ENCODE measurements at regions not wholly inside any gene's neighbourhood (a gene's known extent, or its start where the extent isn't known, plus 50 kb on each side); places are given as distances from the start of the nearest gene placed in this dataset.

DNA sequence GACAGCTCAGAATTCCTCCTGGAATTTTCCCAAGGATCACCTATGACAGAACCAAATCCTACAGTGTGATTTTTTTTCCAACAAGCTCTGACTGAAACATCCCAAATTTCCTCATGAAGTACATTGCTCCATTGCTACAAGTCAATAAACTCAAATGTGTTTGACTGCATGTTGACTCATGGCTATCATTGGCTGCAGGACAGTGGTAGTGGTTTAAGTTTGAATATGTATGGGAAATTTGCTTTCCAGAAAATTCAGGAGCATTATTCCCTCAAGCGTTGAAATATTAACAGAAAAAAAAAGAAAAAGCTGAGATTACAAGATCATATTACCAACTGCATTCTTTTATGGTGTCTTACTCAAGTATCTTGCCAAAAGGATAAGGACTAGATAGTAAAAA lies 402.8 kb upstream of the DSEL start:
- Histone ChIP-seq H3K27me3 (ENCODE audit: insufficient read depth, low read depth) (no peaks in the 10 kb centered on the region), H3F3A (ENCODE audit: insufficient read depth, low read depth) (no peaks in the 10 kb centered on the region), H3K36me3 (ENCODE audit: low read depth) (no peaks in the 10 kb centered on the region), H3K79me2 (ENCODE audit: low read depth) (no peaks in the 10 kb centered on the region), H3K4me3 (no peak overlapping the region), H3K27ac (no peak overlapping the region), H3K9me2 (ENCODE audit: insufficient read depth) (no peaks in the 10 kb centered on the region), H2AFZ (no peak overlapping the region), H3K9me3 (ENCODE audit: insufficient read depth, low read depth) (no peaks in the 10 kb centered on the region), H3K4me1 (replicated peaks; ENCODE audit: insufficient read depth) (no peaks in the 10 kb centered on the region), H3K4me2 (no peak overlapping the region), H4K20me1 (ENCODE audit: insufficient read depth) (no peaks in the 10 kb centered on the region)
- CTCF ChIA-PET, result no interaction called here
- intact Hi-C loops (cut with micrococcal nuclease; ENCODE audit: unreplicated experiment), result no loop called here
- TF ChIP-seq, protein P1, sequence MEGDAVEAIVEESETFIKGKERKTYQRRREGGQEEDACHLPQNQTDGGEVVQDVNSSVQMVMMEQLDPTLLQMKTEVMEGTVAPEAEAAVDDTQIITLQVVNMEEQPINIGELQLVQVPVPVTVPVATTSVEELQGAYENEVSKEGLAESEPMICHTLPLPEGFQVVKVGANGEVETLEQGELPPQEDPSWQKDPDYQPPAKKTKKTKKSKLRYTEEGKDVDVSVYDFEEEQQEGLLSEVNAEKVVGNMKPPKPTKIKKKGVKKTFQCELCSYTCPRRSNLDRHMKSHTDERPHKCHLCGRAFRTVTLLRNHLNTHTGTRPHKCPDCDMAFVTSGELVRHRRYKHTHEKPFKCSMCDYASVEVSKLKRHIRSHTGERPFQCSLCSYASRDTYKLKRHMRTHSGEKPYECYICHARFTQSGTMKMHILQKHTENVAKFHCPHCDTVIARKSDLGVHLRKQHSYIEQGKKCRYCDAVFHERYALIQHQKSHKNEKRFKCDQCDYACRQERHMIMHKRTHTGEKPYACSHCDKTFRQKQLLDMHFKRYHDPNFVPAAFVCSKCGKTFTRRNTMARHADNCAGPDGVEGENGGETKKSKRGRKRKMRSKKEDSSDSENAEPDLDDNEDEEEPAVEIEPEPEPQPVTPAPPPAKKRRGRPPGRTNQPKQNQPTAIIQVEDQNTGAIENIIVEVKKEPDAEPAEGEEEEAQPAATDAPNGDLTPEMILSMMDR (conservative IDR thresholded peaks at IDR 0.05), result no peak
- no peak for TF ChIP-seq EZH2 (IDR thresholded peaks at IDR 0.05; ENCODE audit: low read depth)
- POLR2A ChIA-PET (ENCODE audit: unreplicated experiment), result interaction anchor here (0.6 kb wide), 1 partner anchor 140 kb away, joined by 5 read pairs; no protein-coding TSS in a partner anchor
- no peak for DNase-seq
- no TSS peak for BruUV-seq (replicated peaks)

DNA sequence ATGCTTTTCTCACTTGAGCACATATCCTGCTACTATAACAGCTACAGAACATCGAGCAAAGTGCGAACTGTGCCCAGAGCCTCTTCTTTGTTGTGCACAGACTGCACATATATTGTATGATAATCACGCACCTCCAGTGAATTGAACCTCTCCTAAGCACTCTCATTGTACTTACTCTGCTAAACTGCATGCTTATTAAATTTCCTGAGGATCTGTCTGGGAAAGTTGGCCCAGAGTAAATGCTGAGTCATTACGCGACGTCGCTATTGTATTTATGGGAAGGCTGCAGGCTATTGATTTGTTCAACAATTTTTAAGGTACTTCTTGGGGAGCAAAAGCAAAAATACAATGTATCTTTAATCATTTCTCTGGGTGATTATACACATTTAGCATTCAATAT lies 399.6 kb upstream of the DSEL start:
- H3K27ac ChIP-seq, result no peak overlapping the region
- H3K27me3 ChIP-seq (ENCODE audit: insufficient read depth, low read depth), result no peaks in the 10 kb centered on the region
- intact Hi-C loops (cut with micrococcal nuclease; ENCODE audit: unreplicated experiment), result no loop called here
- TF ChIP-seq EZH2 (IDR thresholded peaks at IDR 0.05; ENCODE audit: low read depth), result no peak
- TF ChIP-seq, protein P1 (conservative IDR thresholded peaks at IDR 0.05), result no peak
- H3K79me2 ChIP-seq (ENCODE audit: low read depth), result no peaks in the 10 kb centered on the region
- no peaks in the 10 kb centered on the region for H3K36me3 ChIP-seq (ENCODE audit: low read depth)
- no peak overlapping the region for H2AFZ ChIP-seq
- H3K9me2 ChIP-seq (ENCODE audit: insufficient read depth), result no peaks in the 10 kb centered on the region
- no peaks in the 10 kb centered on the region for H4K20me1 ChIP-seq (ENCODE audit: insufficient read depth)
- BruUV-seq (replicated peaks), result no TSS peak
- POLR2A ChIA-PET (ENCODE audit: unreplicated experiment), result no interaction called here
- no peaks in the 10 kb centered on the region for H3K4me1 ChIP-seq (replicated peaks; ENCODE audit: insufficient read depth)
- H3K4me2 ChIP-seq, result no peak overlapping the region
- CTCF ChIA-PET, result no interaction called here
- no peak overlapping the region for H3K4me3 ChIP-seq
- no peaks in the 10 kb centered on the region for H3K9me3 ChIP-seq (ENCODE audit: insufficient read depth, low read depth)
- no peak for DNase-seq
- H3F3A ChIP-seq (ENCODE audit: insufficient read depth, low read depth), result no peaks in the 10 kb centered on the region

DNA sequence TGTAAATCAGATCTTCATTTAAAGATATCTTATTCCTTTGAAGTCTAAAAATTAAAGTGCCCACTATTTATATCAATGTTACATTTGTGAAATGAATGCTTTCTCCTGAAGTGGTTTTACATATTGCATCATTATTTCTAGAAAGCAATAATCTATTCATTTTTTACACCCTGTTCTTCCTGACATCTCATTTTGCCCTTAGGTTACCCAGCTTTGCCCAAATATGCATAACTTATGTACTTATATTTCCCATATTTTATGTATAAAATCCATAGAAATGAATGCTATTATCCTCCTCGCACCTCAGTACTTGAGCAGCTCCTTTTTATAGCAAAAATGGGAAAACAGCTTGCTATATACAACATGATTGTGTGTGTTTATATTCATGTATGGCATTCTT lies 396.5 kb upstream of the DSEL start:
- intact Hi-C loops (cut with micrococcal nuclease; ENCODE audit: unreplicated experiment), result no loop called here
- no TSS peak for BruUV-seq (replicated peaks)
- no peaks in the 10 kb centered on the region for H4K20me1 ChIP-seq (ENCODE audit: insufficient read depth)
- H3K4me3 ChIP-seq, result no peak overlapping the region
- H3K27me3 ChIP-seq (ENCODE audit: insufficient read depth, low read depth), result no peaks in the 10 kb centered on the region
- no peak overlapping the region for H3K27ac ChIP-seq
- DNase-seq, result no peak
- H3K4me2 ChIP-seq, result no peak overlapping the region
- POLR2A ChIA-PET (ENCODE audit: unreplicated experiment), result interaction anchor here (0.8 kb wide), 1 partner anchor 553 kb away, joined by 3 read pairs; no protein-coding TSS in a partner anchor
- no peaks in the 10 kb centered on the region for H3K36me3 ChIP-seq (ENCODE audit: low read depth)
- TF ChIP-seq, protein P1 (conservative IDR thresholded peaks at IDR 0.05), result no peak
- no peak for TF ChIP-seq EZH2 (IDR thresholded peaks at IDR 0.05; ENCODE audit: low read depth)
- no peaks in the 10 kb centered on the region for H3K4me1 ChIP-seq (replicated peaks; ENCODE audit: insufficient read depth)
- no peaks in the 10 kb centered on the region for H3K9me2 ChIP-seq (ENCODE audit: insufficient read depth)
- H3K79me2 ChIP-seq (ENCODE audit: low read depth), result no peaks in the 10 kb centered on the region
- no peak overlapping the region for H2AFZ ChIP-seq
- H3K9me3 ChIP-seq (ENCODE audit: insufficient read depth, low read depth), result no peaks in the 10 kb centered on the region
- CTCF ChIA-PET, result no interaction called here
- H3F3A ChIP-seq (ENCODE audit: insufficient read depth, low read depth), result no peaks in the 10 kb centered on the region
